GM19025 (cell line): ENCODE measurements at regions not wholly inside any gene's neighbourhood (a gene's known extent, or its start where the extent isn't known, plus 50 kb on each side); places are given as distances from the start of the nearest gene placed in this dataset.

Experiments
- ATAC-seq: cut with Tn5 transposase; IDR thresholded peaks from one replicate; pipeline ENCODE4 v1.9.1; 2021; ENCODE audit warnings: mild to moderate bottlenecking, low read depth, moderate library complexity; ENCODE audit not compliant: unreplicated experiment

DNA sequence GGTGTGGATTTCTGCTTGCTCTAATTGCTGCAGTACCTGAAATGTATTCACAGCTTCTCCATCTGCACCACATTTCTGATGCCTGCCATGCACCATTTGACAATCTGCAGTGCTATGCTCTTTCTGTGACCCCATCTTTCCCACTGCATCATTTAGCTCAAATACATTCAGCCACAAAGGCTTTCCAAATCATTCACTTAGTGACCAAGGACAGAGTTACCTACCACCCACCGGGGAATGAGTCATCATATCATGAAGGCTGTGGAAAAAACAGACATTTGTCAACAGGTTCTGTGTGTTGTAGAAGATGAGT lies 465.5 kb upstream of the ATP2B1 start:
- ATAC-seq = no peak

DNA sequence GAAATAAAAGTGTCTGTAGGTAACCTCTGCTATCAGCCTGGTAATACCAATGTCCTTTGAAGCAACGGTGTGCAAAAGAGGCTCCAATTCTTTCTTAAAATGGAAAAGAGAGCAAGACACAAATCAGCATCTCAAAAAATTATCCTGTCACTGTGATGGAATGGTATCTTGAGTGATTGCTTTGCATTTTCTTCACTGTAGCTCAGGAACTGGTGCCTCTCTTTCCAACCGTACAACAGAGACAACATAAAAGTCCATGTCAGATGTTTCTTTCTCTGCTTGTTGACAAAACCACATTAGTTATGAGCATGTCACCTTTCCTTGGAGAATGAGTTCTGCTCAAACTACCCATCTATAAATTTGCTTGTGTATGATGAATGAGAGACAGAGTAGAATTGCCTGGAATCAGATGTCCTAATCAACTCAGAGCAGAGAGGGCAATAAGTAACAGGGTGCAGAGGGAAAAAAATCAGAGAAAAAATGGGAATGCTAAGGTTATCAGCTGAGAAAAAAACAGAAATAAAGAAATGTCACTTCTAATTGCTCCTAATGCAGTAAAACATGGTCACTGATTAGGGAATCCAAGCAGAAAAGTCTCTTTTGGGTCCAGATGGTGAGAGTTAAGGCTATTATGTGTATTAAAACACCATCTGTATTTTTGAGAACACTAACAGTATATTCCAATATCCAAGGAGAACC lies 465.0 kb upstream of the ATP2B1 start:
- no peak for ATAC-seq

DNA sequence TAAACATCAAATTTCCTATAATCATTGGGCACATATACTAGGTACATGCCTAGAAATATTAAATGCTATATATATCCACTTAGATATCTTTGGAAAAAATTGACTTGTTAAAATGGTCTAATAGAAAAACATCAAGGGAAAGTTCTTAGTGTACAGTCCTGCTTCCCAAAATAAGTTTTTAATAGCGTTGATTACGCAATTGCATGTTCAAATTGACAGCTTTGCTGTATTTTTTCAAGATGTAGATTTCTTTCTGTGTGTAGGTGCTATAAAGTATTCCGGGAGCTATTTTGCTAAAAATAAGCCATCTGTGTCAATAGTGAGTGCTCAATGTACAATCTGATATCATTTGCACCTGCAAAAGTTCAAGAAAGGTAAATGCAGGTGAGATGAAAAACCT lies 463.9 kb upstream of the ATP2B1 start:
- ATAC-seq = no peak

DNA sequence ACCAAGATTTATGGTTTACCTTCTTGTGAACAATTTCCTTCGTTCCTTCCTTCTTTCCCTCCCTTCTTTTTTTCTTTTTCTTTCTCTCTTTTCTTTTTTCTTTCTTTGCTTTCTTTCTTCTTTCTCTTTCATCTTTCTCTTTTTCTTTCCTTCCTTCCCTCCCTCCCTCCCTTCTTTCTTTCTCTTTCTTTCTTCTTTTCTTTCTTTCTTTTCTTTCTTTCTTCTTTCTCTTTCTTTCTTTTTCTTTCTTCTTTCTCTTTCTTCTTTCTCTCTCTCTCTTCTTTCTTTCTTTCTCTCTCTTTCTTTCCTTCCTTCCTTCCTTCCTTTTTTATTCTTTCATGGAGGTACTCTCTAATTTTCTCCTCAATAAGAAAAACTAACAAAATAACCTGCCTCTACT lies 462.1 kb upstream of the ATP2B1 start:
- no peak for ATAC-seq

DNA sequence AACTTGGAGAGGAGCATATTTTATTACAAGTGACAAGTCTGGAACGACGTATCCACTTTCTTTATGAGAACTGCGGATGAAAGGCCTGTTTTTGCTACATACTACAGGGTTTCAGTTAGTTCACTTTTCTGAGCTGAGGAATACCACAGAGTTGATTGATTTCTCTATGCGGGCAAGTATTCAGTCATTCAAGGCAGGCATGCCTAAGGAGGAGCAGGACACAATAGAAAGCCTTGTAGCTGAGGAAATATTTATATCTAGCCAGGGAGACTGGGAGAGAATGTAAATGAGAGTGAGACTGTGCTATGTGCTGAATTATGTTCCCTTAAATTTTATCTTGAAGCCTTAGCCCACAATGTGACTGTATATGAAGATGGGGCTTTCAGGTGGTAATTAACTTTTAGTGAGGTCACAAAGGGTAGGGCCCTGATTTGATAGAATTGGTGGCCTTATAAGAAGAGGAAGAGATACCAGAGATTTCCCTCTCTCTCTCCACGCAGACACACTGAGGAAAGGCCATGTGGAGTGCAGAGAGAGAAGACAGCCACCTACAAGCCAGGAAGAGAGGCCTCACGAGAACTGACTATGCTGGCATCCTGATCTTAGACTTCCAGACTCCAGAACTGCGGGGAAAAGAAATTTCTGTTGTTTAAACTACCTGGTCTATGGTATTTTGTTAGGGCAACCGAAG lies 459.0 kb upstream of the ATP2B1 start:
- ATAC-seq = no peak

DNA sequence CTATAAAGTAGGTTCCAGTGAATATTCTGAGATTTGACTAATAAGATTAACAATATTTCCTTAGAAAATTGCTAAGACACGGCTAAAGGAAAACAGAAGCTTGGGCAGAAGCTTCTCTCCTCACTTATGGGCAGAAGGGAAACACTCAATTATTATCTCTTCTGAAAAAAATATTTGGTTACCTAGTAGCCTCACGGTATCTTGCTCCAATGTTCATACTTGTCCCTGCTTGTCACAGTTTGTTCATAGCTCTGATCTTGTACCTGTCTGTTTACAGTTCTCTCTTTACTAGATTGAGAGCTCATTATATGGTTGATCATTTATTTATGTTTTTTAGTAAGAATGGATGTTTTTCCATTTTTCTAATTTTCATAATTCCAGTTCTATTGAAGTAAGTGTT lies 458.0 kb upstream of the ATP2B1 start:
- ATAC-seq = no peak

DNA sequence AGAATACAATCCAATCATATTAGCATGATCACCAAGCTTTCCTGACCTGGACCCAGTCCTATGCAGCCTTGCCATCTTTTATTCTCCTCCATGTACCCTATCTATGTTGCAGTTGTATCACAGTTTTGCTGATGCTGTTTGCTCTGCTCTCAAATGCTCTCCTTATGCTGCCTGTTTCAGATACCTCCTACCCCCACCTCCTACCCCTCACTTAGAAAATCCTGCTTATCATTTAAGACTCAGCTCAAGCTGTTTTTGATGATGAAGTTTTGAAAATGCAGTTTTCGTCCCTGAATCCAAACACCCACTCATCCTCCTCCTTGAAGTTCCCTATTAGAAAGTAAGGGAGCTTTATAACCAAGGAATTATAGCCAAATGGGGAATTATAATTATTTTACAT lies 457.4 kb upstream of the ATP2B1 start:
- no peak for ATAC-seq

DNA sequence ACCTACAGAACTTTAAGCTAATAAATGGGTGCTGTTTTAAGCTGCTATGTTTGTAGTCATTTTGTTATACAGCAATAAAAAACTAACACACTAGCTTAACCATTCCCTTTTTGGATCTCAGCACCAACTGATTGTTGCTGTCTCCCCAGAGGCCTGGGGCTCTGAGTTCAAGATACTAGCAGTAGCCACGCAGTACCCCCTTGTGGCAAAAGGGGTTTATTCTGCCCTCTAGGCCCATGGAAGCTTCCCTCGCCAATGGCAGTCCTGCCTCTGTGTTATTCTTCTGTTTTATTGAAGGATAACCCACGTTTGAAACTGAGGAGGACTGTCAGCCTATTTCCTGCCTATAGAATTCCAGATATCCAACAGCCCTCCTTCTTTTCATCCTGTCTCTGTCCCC lies 455.3 kb upstream of the ATP2B1 start:
- no peak for ATAC-seq

DNA sequence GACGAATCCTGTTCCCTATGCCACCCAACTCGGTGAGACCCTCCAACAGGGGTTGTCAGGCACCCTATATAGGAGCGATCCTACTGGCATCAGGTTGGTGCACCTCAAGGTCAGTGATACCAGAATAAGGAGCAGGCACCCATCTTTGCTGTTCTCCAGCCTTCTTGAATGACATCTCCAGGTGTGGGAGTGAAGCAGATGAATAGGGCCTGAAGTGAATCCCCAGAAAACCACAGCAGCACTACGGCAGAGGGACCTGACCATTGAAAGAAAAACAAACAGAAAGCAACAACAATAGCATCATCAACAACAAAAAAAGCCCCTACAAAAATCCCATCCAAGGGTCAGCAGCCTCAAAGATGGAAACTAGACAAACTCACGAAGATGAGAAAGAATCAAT lies 445.2 kb upstream of the ATP2B1 start:
- ATAC-seq = no peak

DNA sequence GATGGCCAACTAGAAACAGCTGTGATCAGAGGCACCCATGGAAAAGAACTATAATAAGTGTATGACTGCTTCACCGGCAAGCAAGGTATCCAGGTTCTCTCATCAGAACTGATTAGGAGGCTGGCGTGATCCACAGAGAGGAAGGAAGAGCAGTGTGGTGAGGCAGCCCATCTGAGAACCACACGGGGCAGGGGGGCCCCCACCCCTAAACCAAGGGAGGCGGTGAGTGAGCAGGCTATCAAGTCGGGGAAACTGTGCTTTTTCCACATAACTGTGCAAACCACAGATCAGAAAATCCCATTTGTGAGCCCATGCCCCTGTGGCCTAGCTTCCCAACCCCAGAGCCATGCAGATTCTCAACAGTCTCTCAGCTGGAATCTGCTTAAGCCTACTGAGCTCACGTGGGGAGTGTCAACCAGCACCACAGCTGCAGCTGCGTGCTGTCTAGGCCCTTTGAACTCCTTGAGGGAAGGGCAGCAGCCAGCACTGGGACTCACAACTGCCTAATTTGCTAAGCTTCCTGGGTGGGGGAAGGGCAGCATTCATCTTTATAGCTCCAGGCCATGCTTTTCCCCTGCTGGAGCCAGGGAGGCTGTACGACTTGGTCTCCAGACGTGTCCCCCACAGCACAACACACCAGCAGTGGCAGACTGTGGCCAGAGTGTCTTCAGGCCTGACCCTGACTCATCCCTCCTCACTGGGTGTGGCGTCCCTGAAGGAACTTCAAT lies 444.4 kb upstream of the ATP2B1 start:
- no peak for ATAC-seq

DNA sequence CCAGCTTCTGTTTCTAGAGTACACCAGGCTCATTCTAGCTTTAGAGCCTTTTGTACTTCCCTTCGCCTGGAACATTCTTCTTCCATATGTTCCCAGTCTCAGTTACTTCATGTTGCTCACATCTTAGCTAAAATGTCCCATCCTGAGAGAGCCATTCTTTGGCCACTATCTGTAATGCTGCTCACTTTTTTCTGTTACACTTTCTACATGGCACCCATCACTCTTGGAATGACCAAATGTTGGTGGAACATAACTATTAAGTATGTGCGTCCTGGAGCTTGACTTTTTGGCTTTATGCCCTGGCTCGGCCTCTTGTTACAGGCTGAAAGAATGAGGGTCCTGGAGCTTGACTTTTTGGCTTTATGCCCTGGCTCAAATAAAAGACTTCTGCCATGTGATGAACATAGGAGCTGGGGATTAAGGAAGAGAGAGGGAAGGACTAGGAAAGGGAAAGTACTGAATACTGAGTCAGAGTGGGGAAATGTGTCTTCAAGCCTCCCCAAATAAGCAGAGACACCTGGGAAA lies 442.9 kb upstream of the ATP2B1 start:
- no peak for ATAC-seq

DNA sequence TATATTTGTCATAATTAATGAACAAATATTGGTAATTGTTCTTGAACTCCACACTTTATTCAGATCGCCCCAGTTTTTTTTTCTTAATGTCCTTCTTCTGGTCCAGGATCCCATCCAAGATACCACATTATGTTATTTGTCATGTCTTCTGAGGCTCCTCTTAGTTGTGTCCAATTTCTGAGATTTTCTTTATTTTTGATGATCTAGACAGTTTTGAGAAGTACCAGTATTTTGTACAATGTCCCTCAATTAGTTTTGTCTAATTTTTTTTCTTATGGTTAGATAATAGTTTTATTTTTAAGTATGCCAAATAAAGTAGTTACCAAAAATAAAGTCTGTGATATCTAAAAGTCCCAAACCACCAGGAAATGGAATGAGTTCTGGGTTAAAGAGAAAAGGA lies 440.8 kb upstream of the ATP2B1 start:
- ATAC-seq = no peak

DNA sequence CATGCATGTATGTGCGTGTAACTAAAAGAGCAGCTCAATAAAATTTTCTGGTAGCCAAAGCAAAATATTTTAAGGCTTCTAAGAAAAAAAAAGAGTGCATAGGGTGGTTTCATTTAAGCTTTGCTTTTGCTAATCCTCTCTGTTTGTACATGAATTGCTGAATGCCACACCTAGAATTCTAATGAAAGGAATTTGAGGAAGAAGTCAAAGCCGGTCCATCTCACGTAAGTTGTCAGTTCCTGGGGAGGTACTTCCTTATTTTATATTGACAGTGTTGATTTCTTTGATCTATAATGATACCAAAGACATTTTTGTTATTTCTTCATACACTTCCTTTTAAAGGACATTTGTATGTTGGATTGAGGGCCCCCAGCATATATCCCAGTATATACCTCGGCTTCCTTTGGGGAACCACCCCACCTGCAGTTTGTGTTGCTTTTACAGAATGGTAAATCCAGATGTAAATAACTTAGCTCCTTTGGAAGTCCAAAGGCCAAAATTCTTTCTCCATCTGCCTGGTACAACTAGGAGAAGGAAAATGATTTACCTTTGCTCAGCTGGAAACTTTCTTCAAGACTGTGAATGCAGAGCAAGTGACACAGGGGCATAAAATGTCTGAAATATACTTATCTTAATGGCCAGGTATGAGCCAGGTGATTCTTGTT lies 420.9 kb upstream of the ATP2B1 start:
- ATAC-seq = no peak

DNA sequence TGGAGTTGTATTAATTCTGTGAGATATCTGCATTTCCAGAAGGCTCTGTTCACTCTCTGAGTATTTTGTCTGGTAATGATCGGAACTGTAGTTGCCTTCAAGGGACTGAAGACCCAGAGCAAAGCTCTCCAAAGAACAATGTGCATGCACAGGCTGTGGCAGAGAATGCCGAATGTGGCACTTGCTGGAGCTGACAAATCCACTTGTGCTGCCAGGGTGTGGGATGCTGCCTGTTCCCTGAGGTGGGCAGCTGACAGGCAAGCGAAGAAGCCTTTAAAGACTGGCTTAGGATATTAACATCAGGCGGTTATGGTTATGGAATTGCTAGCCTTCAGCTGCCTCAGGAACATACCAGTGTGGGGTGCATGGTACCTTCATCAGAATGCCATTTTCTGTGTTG lies 419.9 kb upstream of the ATP2B1 start:
- ATAC-seq = no peak

DNA sequence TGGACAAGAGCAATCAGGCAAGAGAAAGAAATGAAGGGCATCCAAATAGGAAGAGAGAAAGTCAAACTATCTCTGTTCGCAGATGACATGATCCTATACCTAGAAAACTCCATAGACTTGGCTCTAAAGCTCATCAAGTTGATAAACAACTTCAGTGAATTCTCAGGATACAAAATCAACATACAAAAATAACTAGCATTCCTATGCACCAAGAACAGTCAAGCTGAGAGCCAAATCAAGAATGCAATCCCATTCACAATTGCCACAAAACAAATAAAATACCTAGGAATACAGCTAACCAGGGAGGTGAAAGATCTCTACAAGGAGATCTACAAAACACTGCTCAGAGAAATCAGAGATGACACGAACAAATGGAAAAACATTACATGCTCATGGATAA lies 417.5 kb upstream of the ATP2B1 start:
- no peak for ATAC-seq

DNA sequence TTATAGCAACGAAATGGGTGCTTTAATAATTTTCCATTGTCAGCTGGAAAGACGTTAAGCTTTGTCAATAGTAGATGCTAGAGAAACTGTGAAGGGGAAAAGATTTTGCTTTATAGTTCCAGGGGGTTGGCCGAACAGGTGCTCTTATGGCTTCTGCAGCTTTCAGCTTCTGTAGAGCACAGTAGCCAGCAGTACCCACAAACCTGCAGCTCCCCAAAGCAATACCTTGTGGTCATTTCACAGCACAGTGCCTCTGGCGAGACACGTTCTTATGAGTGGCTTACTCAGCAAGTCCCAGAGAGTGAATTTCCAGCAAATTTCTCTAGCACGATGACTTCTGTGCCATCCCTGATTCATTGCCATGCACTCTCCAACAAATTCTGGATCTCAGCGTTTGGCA lies 416.3 kb upstream of the ATP2B1 start:
- no peak for ATAC-seq

DNA sequence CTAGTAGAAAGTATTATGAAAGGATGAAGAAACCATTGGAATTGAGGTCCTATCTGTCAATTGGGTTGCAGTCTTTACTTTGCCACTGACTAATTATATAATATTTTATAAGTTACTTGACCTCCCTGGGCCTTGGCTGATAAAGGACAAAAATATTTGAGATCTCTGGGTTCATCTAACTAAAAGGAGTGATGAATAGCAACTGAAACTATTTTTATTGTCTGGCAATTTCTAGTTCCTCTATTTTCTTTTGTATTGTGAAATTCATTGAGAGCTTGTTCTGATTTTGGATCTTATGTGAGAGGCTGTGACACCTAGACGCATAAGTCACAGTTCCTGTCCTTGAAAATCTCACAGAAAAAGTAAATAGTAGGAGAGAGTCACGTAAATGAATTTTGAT lies 415.7 kb upstream of the ATP2B1 start:
- no peak for ATAC-seq

DNA sequence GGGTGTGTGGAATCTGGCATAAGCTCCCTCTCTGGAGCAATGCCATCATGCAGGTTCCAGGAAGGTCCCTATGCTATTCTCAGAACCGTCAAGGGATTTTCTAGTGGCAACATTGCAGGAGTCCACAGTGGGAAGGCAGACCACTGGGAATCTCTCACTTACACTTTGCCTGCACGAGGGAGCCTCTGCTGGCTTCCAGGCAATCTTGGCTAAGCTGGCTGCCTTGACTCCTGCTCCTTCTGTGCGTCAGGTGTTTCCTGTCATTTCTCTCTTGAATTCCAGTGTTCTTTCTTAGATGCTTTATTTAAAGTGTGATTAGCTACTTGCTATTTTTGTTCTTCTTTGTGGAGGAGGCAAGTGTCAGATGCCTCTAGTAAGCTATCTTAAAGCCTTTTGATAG lies 414.0 kb upstream of the ATP2B1 start:
- no peak for ATAC-seq

DNA sequence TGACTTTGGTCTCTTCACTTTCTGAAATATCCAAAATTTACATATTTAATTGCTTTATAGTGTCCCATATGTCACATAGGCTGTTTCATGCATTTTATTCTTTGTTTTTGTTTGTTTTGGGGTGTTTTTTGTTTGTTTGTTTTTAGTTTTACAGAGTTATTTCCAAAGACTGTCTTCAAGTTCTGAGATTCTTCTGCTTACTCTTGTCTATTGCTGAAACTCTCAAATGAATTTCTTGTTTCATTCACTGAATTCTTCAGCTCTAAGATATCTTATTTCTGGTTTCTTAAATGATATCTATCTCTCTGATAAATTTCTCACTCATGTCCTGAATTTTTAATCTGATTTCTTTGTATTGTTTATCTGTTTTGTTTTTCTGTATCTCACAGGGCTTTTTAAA lies 412.0 kb upstream of the ATP2B1 start:
- no peak for ATAC-seq

DNA sequence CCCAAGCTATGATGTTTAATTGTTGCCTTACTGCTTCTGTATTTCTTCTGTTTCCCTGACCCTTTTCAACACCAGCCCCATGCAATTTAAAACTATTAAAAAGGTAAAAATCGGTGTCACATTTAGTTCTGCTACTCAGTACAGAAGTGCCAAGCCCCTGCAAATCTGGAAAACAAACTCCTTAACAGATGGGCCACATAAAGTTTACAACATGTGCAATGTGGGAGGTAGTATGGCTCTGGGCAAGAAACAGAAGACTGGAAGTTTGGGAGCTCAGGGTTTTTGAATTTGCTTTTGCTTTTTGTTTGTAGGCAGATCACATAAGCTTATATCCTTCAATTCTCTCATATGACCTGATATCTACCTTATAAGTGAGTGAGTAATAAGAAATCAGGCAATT lies 404.0 kb upstream of the ATP2B1 start:
- no peak for ATAC-seq
